Loucy (cell line): ENCODE measurements at regions not wholly inside any gene's neighbourhood (a gene's known extent, or its start where the extent isn't known, plus 50 kb on each side); places are given as distances from the start of the nearest gene placed in this dataset.

ENCODE experiments used
- H2AFZ ChIP-seq: fragments of 200-600 bp; sonication (generic); 2 replicates; pipeline ENCODE4 v1.6.0; 2016; ENCODE audit warnings: antibody characterized with exemption, mild to moderate bottlenecking, low read length, moderate library complexity
- H3F3A ChIP-seq: fragments of 200-600 bp; 2 replicates; pipeline ENCODE4 v1.6.0; 2016; ENCODE audit warnings: antibody characterized with exemption, low read depth, mild to moderate bottlenecking
- H3K27me3 ChIP-seq: fragments of 200-600 bp; sonication (generic); 2 replicates; pipeline ENCODE4 v1.6.1; 2014; ENCODE audit warnings: low read length, mild to moderate bottlenecking; ENCODE audit not compliant: insufficient read depth, poor library complexity, severe bottlenecking
- H3K36me3 ChIP-seq: fragments of 200-600 bp; sonication (generic); 2 replicates; pipeline ENCODE4 v1.6.1; 2016; ENCODE audit warnings: low read length; ENCODE audit not compliant: insufficient read depth
- H3K4me1 ChIP-seq: fragments of 200-600 bp; sonication (generic); 2 replicates; pipeline ENCODE4 v1.5.1; 2014; ENCODE audit warnings: low read length, mild to moderate bottlenecking; ENCODE audit not compliant: insufficient read depth, poor library complexity, severe bottlenecking
- H3K4me2 ChIP-seq: fragments of 200-600 bp; sonication (generic); 2 replicates; pipeline ENCODE4 v1.6.0; 2014; ENCODE audit warnings: antibody characterized with exemption, low read length, low read depth, mild to moderate bottlenecking; ENCODE audit not compliant: poor library complexity, severe bottlenecking
- H3K4me3 ChIP-seq: fragments of 200-600 bp; sonication (generic); 2 replicates; pipeline ENCODE4 v1.5.1; 2014; ENCODE audit warnings: low read length, mild to moderate bottlenecking, mixed read lengths; ENCODE audit not compliant: poor library complexity, severe bottlenecking
- H3K79me2 ChIP-seq: fragments of 200-600 bp; sonication (generic); 2 replicates; pipeline ENCODE4 v1.6.1; 2014; ENCODE audit warnings: low read length; ENCODE audit not compliant: insufficient read depth
- H3K9ac ChIP-seq: fragments of 200-600 bp; sonication (generic); 2 replicates; pipeline ENCODE4 v1.6.0; 2014; ENCODE audit warnings: mild to moderate bottlenecking, low read depth, low read length, moderate library complexity; ENCODE audit not compliant: poor library complexity, severe bottlenecking
- H3K9me2 ChIP-seq: fragments of 200-600 bp; sonication (generic); replicated peaks from 2 replicates; pipeline ENCODE4 v1.6.1; 2016; ENCODE audit warnings: low read depth, low read length, mixed read lengths
- H3K9me3 ChIP-seq: fragments of 200-600 bp; sonication (generic); 2 replicates; pipeline ENCODE4 v1.6.1; 2014; ENCODE audit warnings: mild to moderate bottlenecking, antibody characterized with exemption, low read length, low read depth; ENCODE audit not compliant: insufficient read depth
- H4K20me1 ChIP-seq: fragments of 200-600 bp; sonication (generic); 2 replicates; pipeline ENCODE4 v1.6.0; 2014; ENCODE audit warnings: antibody characterized with exemption, low read length, mild to moderate bottlenecking; ENCODE audit not compliant: insufficient read depth, poor library complexity, severe bottlenecking
- EZH2phosphoT487 ChIP-seq: fragments of 200-600 bp; IDR thresholded peaks from 2 replicates; pipeline ENCODE4 v1.6.1; 2018; ENCODE audit warnings: antibody characterized with exemption, mild to moderate bottlenecking, moderate library complexity, borderline replicate concordance
- TF ChIP-seq, protein P1 (sequence below): fragments of 200-600 bp; sonication (generic); conservative IDR thresholded peaks from 2 replicates; pipeline ENCODE4 v1.5.1; 2014; ENCODE audit warnings: mild to moderate bottlenecking, antibody characterized with exemption, low read length

DNA sequence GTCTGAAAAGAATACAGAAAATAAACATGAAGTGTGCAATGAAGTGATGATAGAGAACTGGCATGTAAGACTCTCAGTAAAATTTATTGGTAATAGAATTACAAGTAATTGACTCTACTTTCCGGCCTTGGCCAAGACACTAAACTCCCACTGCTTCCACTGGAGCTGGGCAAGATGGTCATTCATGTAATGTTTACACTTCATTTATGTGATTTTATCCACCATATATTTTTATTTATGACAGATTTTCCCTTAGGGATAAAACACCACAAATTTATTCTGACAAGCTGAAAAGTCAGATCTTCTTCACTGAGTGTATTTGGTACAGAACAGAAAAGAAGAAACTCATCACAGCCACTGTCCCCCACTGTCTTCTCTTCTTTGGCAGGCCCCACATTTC, 191.9 kb downstream of the SLC39A8 start:
- Histone ChIP-seq H3K36me3 (no peaks in the 10 kb centered on the region), H3K9ac (no peak overlapping the region), H4K20me1 (no peaks in the 10 kb centered on the region), H3K9me3 (no peaks in the 10 kb centered on the region), H3K4me3 (no peak overlapping the region), H3K79me2 (no peaks in the 10 kb centered on the region), H3K4me2 (no peak overlapping the region), H3K27me3 (no peaks in the 10 kb centered on the region), H3K4me1 (no peaks in the 10 kb centered on the region), H3K9me2 (no peaks in the 10 kb centered on the region), H2AFZ (no peak overlapping the region), H3F3A (no peaks in the 10 kb centered on the region)
- TF ChIP-seq, protein P1, sequence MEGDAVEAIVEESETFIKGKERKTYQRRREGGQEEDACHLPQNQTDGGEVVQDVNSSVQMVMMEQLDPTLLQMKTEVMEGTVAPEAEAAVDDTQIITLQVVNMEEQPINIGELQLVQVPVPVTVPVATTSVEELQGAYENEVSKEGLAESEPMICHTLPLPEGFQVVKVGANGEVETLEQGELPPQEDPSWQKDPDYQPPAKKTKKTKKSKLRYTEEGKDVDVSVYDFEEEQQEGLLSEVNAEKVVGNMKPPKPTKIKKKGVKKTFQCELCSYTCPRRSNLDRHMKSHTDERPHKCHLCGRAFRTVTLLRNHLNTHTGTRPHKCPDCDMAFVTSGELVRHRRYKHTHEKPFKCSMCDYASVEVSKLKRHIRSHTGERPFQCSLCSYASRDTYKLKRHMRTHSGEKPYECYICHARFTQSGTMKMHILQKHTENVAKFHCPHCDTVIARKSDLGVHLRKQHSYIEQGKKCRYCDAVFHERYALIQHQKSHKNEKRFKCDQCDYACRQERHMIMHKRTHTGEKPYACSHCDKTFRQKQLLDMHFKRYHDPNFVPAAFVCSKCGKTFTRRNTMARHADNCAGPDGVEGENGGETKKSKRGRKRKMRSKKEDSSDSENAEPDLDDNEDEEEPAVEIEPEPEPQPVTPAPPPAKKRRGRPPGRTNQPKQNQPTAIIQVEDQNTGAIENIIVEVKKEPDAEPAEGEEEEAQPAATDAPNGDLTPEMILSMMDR = no peak
- TF ChIP-seq EZH2phosphoT487 = no peak

DNA sequence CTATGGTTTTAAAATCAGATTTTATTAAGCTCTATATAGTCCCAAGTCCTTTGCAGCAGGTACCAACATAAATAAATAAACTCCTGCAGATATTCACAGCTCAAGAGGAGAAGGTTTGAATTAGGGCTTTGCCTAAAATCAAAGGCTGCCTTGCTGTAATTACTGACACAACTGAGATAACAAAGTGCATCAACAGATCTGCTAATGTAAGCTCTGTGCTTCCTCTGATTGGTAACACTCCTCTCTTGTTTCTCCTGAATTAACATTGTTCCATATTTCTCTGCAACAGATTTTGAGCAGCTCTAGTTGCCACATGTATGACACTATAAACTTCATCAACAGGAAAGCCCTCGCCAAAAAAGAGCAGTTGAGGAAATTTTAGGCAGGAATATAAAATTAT, 193.6 kb downstream of the SLC39A8 start:
- Histone ChIP-seq H3K36me3 (no peaks in the 10 kb centered on the region), H2AFZ (no peak overlapping the region), H3K4me2 (no peak overlapping the region), H3K9ac (no peak overlapping the region), H4K20me1 (no peaks in the 10 kb centered on the region), H3K9me3 (no peaks in the 10 kb centered on the region), H3K4me1 (no peaks in the 10 kb centered on the region), H3K9me2 (no peaks in the 10 kb centered on the region), H3K27me3 (no peaks in the 10 kb centered on the region), H3K4me3 (no peak overlapping the region), H3F3A (no peaks in the 10 kb centered on the region), H3K79me2 (no peaks in the 10 kb centered on the region)
- TF ChIP-seq EZH2phosphoT487 = no peak
- TF ChIP-seq, protein P1 = no peak

DNA sequence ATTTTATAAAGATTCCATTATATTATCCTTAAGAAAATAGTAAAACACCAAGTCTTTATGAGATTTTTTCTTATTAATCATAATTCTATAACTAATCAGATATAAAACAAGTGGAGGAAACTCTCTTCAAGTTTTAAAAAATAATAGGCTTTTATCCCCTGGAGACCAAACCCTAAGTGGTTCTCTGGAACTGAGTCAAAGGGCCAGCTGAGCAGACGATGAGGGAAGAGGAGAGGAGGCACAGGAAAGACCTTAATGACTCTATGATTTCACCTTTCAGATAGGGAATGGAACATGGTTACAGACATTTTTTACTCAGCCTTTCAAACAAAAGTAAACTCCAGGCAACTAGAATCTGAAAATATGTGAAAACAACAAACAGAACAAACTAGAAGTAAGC, 201.8 kb downstream of the SLC39A8 start:
- no peaks in the 10 kb centered on the region for H3F3A ChIP-seq
- H3K4me3 ChIP-seq = no peak overlapping the region
- no peaks in the 10 kb centered on the region for H3K9me3 ChIP-seq
- no peaks in the 10 kb centered on the region for H4K20me1 ChIP-seq
- no peaks in the 10 kb centered on the region for H3K27me3 ChIP-seq
- no peaks in the 10 kb centered on the region for H3K9me2 ChIP-seq
- peaks cover 6% of the 10 kb centered on the region for H3K4me1 ChIP-seq
- H3K9ac ChIP-seq = no peak overlapping the region
- no peaks in the 10 kb centered on the region for H3K79me2 ChIP-seq
- no peak overlapping the region for H3K4me2 ChIP-seq
- no peaks in the 10 kb centered on the region for H3K36me3 ChIP-seq
- TF ChIP-seq EZH2phosphoT487 = no peak
- TF ChIP-seq, protein P1 = no peak
- no peak overlapping the region for H2AFZ ChIP-seq
